Adrenal gland (tissue), 9 donors: ENCODE measurements at regions not wholly inside any gene's neighbourhood (a gene's known extent, or its start where the extent isn't known, plus 50 kb on each side); places are given as distances from the start of the nearest gene placed in this dataset.

ENCODE experiments used
- DNase-seq, 7 donors: peaks; one replicate each; pipeline ENCODE4 v3.0.0-alpha.2; 2019 to 2020
- H3K27ac ChIP-seq, 5 donors: fragments of 200-600 bp; sonication (generic) in 4 of 5; 1 replicate in 3 of 5; 2 replicates in 2 of 5; pipeline versions ENCODE4 v1.5.1 to v1.8.0; 2016 to 2020; ENCODE audit warnings: mild to moderate bottlenecking in 1 of 5
- H3K27me3 ChIP-seq: fragments of 200-600 bp; 2 replicates; pipeline ENCODE4 v1.8.0; 2021
- H3K36me3 ChIP-seq, 2 donors: fragments of 200-600 bp; replicated peaks in 1 of 2; 1 replicate in 1 of 2; 2 replicates in 1 of 2; pipeline versions ENCODE4 v1.5.1 to v1.8.0; 2018 to 2022
- H3K4me1 ChIP-seq, 2 donors: fragments of 200-600 bp; replicated peaks in 1 of 2; 1 replicate in 1 of 2; 2 replicates in 1 of 2; pipeline versions ENCODE4 v1.5.1 to v1.8.0; 2018 to 2021
- H3K4me3 ChIP-seq, 4 donors: fragments of 200-600 bp; sonication (generic) in 3 of 4; one replicate each; pipeline ENCODE4 v1.5.1; 2016 to 2018
- H3K9me3 ChIP-seq, 3 donors: fragments of 200-600 bp; sonication (generic) in 1 of 3; replicated peaks in 1 of 3; 1 replicate in 2 of 3; 2 replicates in 1 of 3; pipeline versions ENCODE4 v1.5.1 to v1.8.0; 2016 to 2021
- CTCF ChIP-seq, 6 experiments: fragments of 450-650 bp in 4 of 6; fragments of 200-600 bp in 2 of 6; sonication (generic) in 1 of 6; IDR thresholded peaks; 1 replicate in 5 of 6; 2 replicates in 1 of 6; pipeline versions ENCODE4 v1.5.1 to v1.8.0; 2016 to 2021; ENCODE audit warnings: antibody characterized with exemption in 6 of 6, mild to moderate bottlenecking in 2 of 6, moderate library complexity in 1 of 6
- POLR2A ChIP-seq, 2 donors: fragments of 450-650 bp; IDR thresholded peaks; one replicate each; pipeline ENCODE4 v1.6.1; 2017; ENCODE audit warnings: antibody characterized with exemption in 2 of 2, mild to moderate bottlenecking in 2 of 2, moderate library complexity in 1 of 2
- WGBS, 4 donors: extraction: QIAGEN DNeasy Blood & Tissue Kit in 2 of 4; methylation state at CpG; one replicate each; pipeline versions ENCODE4 v1.1.5 to v1.1.7; 2013 to 2017; 5-methylcytosine and 5-hydroxymethylcytosine counted together
- intact Hi-C, 2 donors: fragments of 100-400 bp; cut with DNase I; formaldehyde crosslinking; loops; one replicate each; pipeline versions ENCODE4 v1.14.1 to v1.15.0; 2022 to 2023
- donor health status: healthy with polysubstance abuse.
- donor health status: Bipolar disorder and iron deficiency.
- donor health status: DM: yes; HTN: yes; CAD: no.
- donor health status: DM: no; HTN: no; CAD: no.
- donor health status: DM: no; HTN: no; CAD: no.

- Histone ChIP-seq H3K27ac (no peak overlapping the region), H3K36me3 (no peaks in the 10 kb centered on the region), H3K9me3 (no peaks in the 10 kb centered on the region), H3K4me3 (no peak overlapping the region), H3K4me1 (no peaks in the 10 kb centered on the region), H3K27me3 (no peaks in the 10 kb centered on the region)
- intact Hi-C loops: no loop called here
- no peak for DNase-seq
- 54 to 81% (median 74%) methylated on average over 3 of the region's 3 CpGs for WGBS, 4 donors
- no peak for TF ChIP-seq POLR2A (IDR thresholded peaks at IDR 0.05)
- no peak for TF ChIP-seq CTCF (IDR thresholded peaks at IDR 0.05)
These were observed 621.0 kb downstream of the BCL11B start for GRCh38 chr14:98651037-98651436.

GRCh38 chr14:98665007-98665406 is 607.0 kb downstream of the BCL11B start:
- Histone ChIP-seq H3K9me3 (no peaks in the 10 kb centered on the region), H3K4me1 (no peaks in the 10 kb centered on the region), H3K27ac (no peak overlapping the region), H3K36me3 (no peaks in the 10 kb centered on the region), H3K27me3 (no peaks in the 10 kb centered on the region), H3K4me3 (no peak overlapping the region)
- DNase-seq: no peak
- WGBS, 4 donors: 59 to 80% (median 71%) methylated on average over 4 of the region's 4 CpGs
- no peak for TF ChIP-seq CTCF (IDR thresholded peaks at IDR 0.05)
- no peak for TF ChIP-seq POLR2A (IDR thresholded peaks at IDR 0.05)
- intact Hi-C loops: no loop called here

- DNase-seq: no peak
- TF ChIP-seq CTCF (IDR thresholded peaks at IDR 0.05): no peak
- no peak for TF ChIP-seq POLR2A (IDR thresholded peaks at IDR 0.05)
- Histone ChIP-seq H3K27ac (no peak overlapping the region), H3K4me1 (no peaks in the 10 kb centered on the region), H3K27me3 (no peaks in the 10 kb centered on the region), H3K36me3 (no peaks in the 10 kb centered on the region), H3K4me3 (no peak overlapping the region), H3K9me3 (no peaks in the 10 kb centered on the region)
- 64 to 69% (median 68%) methylated on average over 5 of the region's 5 CpGs for WGBS, 4 donors
- intact Hi-C loops: no loop called here
These were observed 605.5 kb downstream of the BCL11B start for GRCh38 chr14:98666545-98666944.

- no peak for TF ChIP-seq POLR2A (IDR thresholded peaks at IDR 0.05)
- TF ChIP-seq CTCF (IDR thresholded peaks at IDR 0.05): no peak
- DNase-seq: no peak
- Histone ChIP-seq H3K4me3 (no peak overlapping the region), H3K4me1 (no peaks in the 10 kb centered on the region), H3K36me3 (no peaks in the 10 kb centered on the region), H3K9me3 (no peaks in the 10 kb centered on the region), H3K27ac (no peak overlapping the region), H3K27me3 (no peaks in the 10 kb centered on the region)
- intact Hi-C loops: no loop called here
- WGBS, 4 donors: 52 to 76% (median 72%) methylated on average over 3 of the region's 3 CpGs
These were observed 590.0 kb downstream of the BCL11B start for GRCh38 chr14:98682033-98682432.
